GM23338 (cell line): ENCODE measurements at regions not wholly inside any gene's neighbourhood (a gene's known extent, or its start where the extent isn't known, plus 50 kb on each side); places are given as distances from the start of the nearest gene placed in this dataset.

Experiments
- ATAC-seq: fragments of 200-7000 bp; cut with Tn5 transposase; 3 replicates; pipeline ENCODE4 v1.9.1; 2020
- DNase-seq: peaks from one replicate; pipeline ENCODE4 v3.0.0-alpha.2; 2015; ENCODE audit warnings: low spot score
- H2AFZ ChIP-seq: fragments of 200-600 bp; sonication (generic); 2 replicates; pipeline ENCODE4 v1.8.0; 2016; ENCODE audit warnings: antibody characterized with exemption, mild to moderate bottlenecking, moderate library complexity
- H3F3A ChIP-seq: fragments of 200-600 bp; sonication (generic); replicated peaks from 2 replicates; pipeline ENCODE4 v1.8.0; 2017; ENCODE audit warnings: antibody characterized with exemption, mixed run types, low read depth
- H3K27ac ChIP-seq: fragments of 200-600 bp; sonication (generic); 2 replicates; pipeline ENCODE4 v1.6.1; 2016; ENCODE audit warnings: low read depth
- H3K27me3 ChIP-seq: fragments of 200-600 bp; sonication (generic); 2 replicates; pipeline ENCODE4 v1.8.0; 2016; ENCODE audit warnings: mild to moderate bottlenecking, mixed run types, moderate library complexity; ENCODE audit not compliant: insufficient read depth
- H3K36me3 ChIP-seq: fragments of 200-600 bp; sonication (generic); 2 replicates; pipeline ENCODE4 v1.8.0; 2016; ENCODE audit warnings: mild to moderate bottlenecking; ENCODE audit not compliant: insufficient read depth
- H3K4me1 ChIP-seq: fragments of 200-600 bp; sonication (generic); 2 replicates; pipeline ENCODE4 v1.8.0; 2016; ENCODE audit warnings: mild to moderate bottlenecking, moderate library complexity; ENCODE audit not compliant: insufficient read depth
- H3K4me2 ChIP-seq: fragments of 200-600 bp; sonication (generic); 2 replicates; pipeline ENCODE4 v1.7.1; 2017; ENCODE audit warnings: mixed run types
- H3K4me3 ChIP-seq: fragments of 200-600 bp; sonication (generic); 2 replicates; pipeline ENCODE4 v1.6.1; 2016; ENCODE audit warnings: mixed run types
- H3K79me2 ChIP-seq: fragments of 200-600 bp; sonication (generic); replicated peaks from 2 replicates; pipeline ENCODE4 v1.8.0; 2017; ENCODE audit warnings: mild to moderate bottlenecking; ENCODE audit not compliant: insufficient read depth
- H3K9me2 ChIP-seq: fragments of 200-600 bp; sonication (generic); 2 replicates; pipeline ENCODE4 v1.8.0; 2017; ENCODE audit not compliant: insufficient read depth
- H4K20me1 ChIP-seq: fragments of 200-600 bp; sonication (generic); replicated peaks from 2 replicates; pipeline ENCODE4 v1.8.0; 2017; ENCODE audit warnings: mild to moderate bottlenecking; ENCODE audit not compliant: insufficient read depth
- H3K27ac Mint-ChIP-seq: 2 replicates; pipeline ENCODE4 v1.8.0; 2020; ENCODE audit warnings: inconsistent platforms, mild to moderate bottlenecking, moderate library complexity, mixed read lengths
- H3K27me3 Mint-ChIP-seq: 3 replicates; pipeline ENCODE4 v1.8.0; 2022; ENCODE audit warnings: low read depth, mild to moderate bottlenecking, moderate library complexity, mixed read lengths, inconsistent platforms; ENCODE audit not compliant: insufficient read depth, poor library complexity
- H3K36me3 Mint-ChIP-seq: 3 replicates; pipeline ENCODE4 v1.8.0; 2021; ENCODE audit warnings: low read depth, mild to moderate bottlenecking, inconsistent platforms, moderate library complexity, mixed read lengths
- H3K4me1 Mint-ChIP-seq: 3 replicates; pipeline ENCODE4 v1.8.0; 2020; ENCODE audit warnings: mild to moderate bottlenecking, inconsistent platforms, mixed read lengths
- H3K4me3 Mint-ChIP-seq: 3 replicates; pipeline ENCODE4 v1.8.0; 2021; ENCODE audit warnings: moderate library complexity, mild to moderate bottlenecking, inconsistent platforms, mixed read lengths
- H3K9me3 Mint-ChIP-seq: 3 replicates; pipeline ENCODE4 v1.8.0; 2020; ENCODE audit warnings: moderate library complexity, mild to moderate bottlenecking, inconsistent platforms, mixed read lengths
- CREB1 ChIP-seq: fragments of 250-450 bp; sonication (Bioruptor Pico); IDR thresholded peaks from 2 replicates; pipeline ENCODE4 v1.5.0; 2020; ENCODE audit warnings: low read depth, mild to moderate bottlenecking, moderate library complexity
- EZH2phosphoT487 ChIP-seq: fragments of 200-600 bp; sonication (generic); IDR thresholded peaks from one replicate; pipeline ENCODE4 v1.8.1; 2018; ENCODE audit warnings: antibody characterized with exemption; ENCODE audit not compliant: unreplicated experiment
- JUNB ChIP-seq: IDR thresholded peaks from one replicate; pipeline ENCODE4 v1.6.1; 2016; ENCODE audit warnings: antibody characterized with exemption; ENCODE audit not compliant: unreplicated experiment
- NANOG ChIP-seq: IDR thresholded peaks from 2 replicates; pipeline ENCODE4 v1.6.1; 2016; ENCODE audit warnings: antibody characterized with exemption, borderline replicate concordance
- POLR2AphosphoS5 ChIP-seq: IDR thresholded peaks from 2 replicates; pipeline ENCODE4 v1.6.1; 2016; ENCODE audit warnings: antibody characterized with exemption, low read depth
- STAT1 ChIP-seq: IDR thresholded peaks from one replicate; pipeline ENCODE4 v1.6.1; 2016; ENCODE audit warnings: antibody characterized with exemption; ENCODE audit not compliant: unreplicated experiment
- ZNF114 ChIP-seq: fragments of 250-450 bp; sonication (Bioruptor Pico); IDR thresholded peaks from 2 replicates; pipeline ENCODE4 v1.5.0; 2020; ENCODE audit warnings: mild to moderate bottlenecking, moderate library complexity
- ZNF331 ChIP-seq: fragments of 250-450 bp; sonication (Bioruptor Pico); IDR thresholded peaks from 2 replicates; pipeline ENCODE4 v1.5.0; 2020; ENCODE audit warnings: low read depth, mild to moderate bottlenecking, moderate library complexity
- ZNF462 ChIP-seq: fragments of 250-450 bp; sonication (Bioruptor Pico); IDR thresholded peaks from 2 replicates; pipeline ENCODE4 v1.5.0; 2020; ENCODE audit warnings: mild to moderate bottlenecking, moderate library complexity
- TF ChIP-seq, protein P1 (sequence below), 2 experiments: fragments of 200-600 bp in 1 of 2; sonication (generic) in 1 of 2; conservative IDR thresholded peaks; 2 replicates each; pipeline versions ENCODE4 v1.5.1 to v1.6.1; 2016 to 2017; ENCODE audit warnings: antibody characterized with exemption in 2 of 2, low read depth in 2 of 2, mild to moderate bottlenecking in 2 of 2, moderate library complexity in 1 of 2
- TF ChIP-seq, protein P2 (sequence below): IDR thresholded peaks from 2 replicates; pipeline ENCODE4 v1.6.1; 2016; ENCODE audit warnings: antibody characterized with exemption
- TF ChIP-seq, protein P3 (sequence below): IDR thresholded peaks from one replicate; pipeline ENCODE4 v1.6.1; 2018; ENCODE audit warnings: antibody characterized with exemption; ENCODE audit not compliant: unreplicated experiment

DNA sequence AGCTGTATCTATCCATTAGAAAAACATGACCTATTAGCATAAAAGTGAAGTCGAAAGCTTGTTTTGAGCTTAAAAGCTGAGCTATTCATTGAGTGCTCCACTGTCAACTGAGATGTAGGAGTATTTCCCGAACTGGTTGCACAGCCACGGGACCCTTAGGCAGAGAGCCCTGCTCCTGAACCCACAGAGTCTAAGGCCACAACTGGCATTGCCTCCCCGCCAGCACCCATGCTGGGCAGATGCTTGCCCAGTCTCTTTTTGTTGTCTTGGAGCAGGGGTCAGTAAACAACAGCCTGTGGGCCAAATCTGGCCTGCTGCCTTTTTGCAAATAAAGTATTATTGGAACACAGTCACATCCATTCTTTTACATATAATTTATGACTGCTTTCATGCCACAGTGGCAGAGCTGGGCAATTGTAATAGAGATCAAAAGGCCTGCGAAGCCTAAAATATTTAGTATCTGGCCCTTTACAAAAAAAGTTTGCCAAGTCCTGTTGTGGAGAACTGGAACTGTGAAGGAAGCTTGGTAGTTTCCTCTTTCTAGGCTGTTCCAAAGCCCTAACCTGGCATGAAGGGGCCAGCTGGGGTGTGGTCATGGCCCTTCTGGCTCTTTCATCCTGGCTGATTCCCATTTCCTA is 58.4 kb upstream of the WAPL start:
- H2AFZ ChIP-seq = no peak overlapping the region
- ATAC-seq (no peak), DNase-seq (no peak)
- no peaks in the 10 kb centered on the region for H3K9me3 Mint-ChIP-seq
- TF ChIP-seq, protein P1, sequence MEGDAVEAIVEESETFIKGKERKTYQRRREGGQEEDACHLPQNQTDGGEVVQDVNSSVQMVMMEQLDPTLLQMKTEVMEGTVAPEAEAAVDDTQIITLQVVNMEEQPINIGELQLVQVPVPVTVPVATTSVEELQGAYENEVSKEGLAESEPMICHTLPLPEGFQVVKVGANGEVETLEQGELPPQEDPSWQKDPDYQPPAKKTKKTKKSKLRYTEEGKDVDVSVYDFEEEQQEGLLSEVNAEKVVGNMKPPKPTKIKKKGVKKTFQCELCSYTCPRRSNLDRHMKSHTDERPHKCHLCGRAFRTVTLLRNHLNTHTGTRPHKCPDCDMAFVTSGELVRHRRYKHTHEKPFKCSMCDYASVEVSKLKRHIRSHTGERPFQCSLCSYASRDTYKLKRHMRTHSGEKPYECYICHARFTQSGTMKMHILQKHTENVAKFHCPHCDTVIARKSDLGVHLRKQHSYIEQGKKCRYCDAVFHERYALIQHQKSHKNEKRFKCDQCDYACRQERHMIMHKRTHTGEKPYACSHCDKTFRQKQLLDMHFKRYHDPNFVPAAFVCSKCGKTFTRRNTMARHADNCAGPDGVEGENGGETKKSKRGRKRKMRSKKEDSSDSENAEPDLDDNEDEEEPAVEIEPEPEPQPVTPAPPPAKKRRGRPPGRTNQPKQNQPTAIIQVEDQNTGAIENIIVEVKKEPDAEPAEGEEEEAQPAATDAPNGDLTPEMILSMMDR (conservative IDR thresholded peaks at IDR 0.05; ENCODE audit: low read depth in 2 of 2) = no peak
- TF ChIP-seq JUNB (no peak), ZNF331 (CRISPR knock-in tag) (no peak), POLR2AphosphoS5 (no peak), NANOG (no peak), ZNF462 (CRISPR knock-in tag) (no peak), STAT1 (no peak), EZH2phosphoT487 (no peak), CREB1 (no peak), ZNF114 (no peak)
- TF ChIP-seq, protein P2, sequence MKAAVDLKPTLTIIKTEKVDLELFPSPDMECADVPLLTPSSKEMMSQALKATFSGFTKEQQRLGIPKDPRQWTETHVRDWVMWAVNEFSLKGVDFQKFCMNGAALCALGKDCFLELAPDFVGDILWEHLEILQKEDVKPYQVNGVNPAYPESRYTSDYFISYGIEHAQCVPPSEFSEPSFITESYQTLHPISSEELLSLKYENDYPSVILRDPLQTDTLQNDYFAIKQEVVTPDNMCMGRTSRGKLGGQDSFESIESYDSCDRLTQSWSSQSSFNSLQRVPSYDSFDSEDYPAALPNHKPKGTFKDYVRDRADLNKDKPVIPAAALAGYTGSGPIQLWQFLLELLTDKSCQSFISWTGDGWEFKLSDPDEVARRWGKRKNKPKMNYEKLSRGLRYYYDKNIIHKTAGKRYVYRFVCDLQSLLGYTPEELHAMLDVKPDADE = no peak
- TF ChIP-seq, protein P3, sequence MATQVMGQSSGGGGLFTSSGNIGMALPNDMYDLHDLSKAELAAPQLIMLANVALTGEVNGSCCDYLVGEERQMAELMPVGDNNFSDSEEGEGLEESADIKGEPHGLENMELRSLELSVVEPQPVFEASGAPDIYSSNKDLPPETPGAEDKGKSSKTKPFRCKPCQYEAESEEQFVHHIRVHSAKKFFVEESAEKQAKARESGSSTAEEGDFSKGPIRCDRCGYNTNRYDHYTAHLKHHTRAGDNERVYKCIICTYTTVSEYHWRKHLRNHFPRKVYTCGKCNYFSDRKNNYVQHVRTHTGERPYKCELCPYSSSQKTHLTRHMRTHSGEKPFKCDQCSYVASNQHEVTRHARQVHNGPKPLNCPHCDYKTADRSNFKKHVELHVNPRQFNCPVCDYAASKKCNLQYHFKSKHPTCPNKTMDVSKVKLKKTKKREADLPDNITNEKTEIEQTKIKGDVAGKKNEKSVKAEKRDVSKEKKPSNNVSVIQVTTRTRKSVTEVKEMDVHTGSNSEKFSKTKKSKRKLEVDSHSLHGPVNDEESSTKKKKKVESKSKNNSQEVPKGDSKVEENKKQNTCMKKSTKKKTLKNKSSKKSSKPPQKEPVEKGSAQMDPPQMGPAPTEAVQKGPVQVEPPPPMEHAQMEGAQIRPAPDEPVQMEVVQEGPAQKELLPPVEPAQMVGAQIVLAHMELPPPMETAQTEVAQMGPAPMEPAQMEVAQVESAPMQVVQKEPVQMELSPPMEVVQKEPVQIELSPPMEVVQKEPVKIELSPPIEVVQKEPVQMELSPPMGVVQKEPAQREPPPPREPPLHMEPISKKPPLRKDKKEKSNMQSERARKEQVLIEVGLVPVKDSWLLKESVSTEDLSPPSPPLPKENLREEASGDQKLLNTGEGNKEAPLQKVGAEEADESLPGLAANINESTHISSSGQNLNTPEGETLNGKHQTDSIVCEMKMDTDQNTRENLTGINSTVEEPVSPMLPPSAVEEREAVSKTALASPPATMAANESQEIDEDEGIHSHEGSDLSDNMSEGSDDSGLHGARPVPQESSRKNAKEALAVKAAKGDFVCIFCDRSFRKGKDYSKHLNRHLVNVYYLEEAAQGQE = no peak
- H3F3A ChIP-seq = no peaks in the 10 kb centered on the region
- no peaks in the 10 kb centered on the region for H3K36me3 ChIP-seq
- no peak overlapping the region for H3K4me3 Mint-ChIP-seq
- peaks cover 4% of the 10 kb centered on the region for H3K27me3 Mint-ChIP-seq
- H3K27me3 ChIP-seq = no peaks in the 10 kb centered on the region
- H3K27ac ChIP-seq = no peak overlapping the region
- H3K27ac Mint-ChIP-seq = no peak overlapping the region
- H3K4me1 ChIP-seq = no peaks in the 10 kb centered on the region
- no peaks in the 10 kb centered on the region for H3K4me1 Mint-ChIP-seq
- no peaks in the 10 kb centered on the region for H3K79me2 ChIP-seq
- no peak overlapping the region for H3K4me2 ChIP-seq
- H3K9me2 ChIP-seq = no peaks in the 10 kb centered on the region
- H4K20me1 ChIP-seq = no peaks in the 10 kb centered on the region; the same call in 1 of the 2 replicates
- no peaks in the 10 kb centered on the region for H3K36me3 Mint-ChIP-seq
- H3K4me3 ChIP-seq = no peak overlapping the region
